H1 (cell line): ENCODE measurements at regions not wholly inside any gene's neighbourhood (a gene's known extent, or its start where the extent isn't known, plus 50 kb on each side); places are given as distances from the start of the nearest gene placed in this dataset.

Experiments
- EZH2 ChIP-seq: fragments of 200-600 bp; sonication (generic); IDR thresholded peaks from 2 replicates; pipeline ENCODE4 v1.7.1; 2012; ENCODE audit warnings: low read depth, mild to moderate bottlenecking, moderate library complexity, low read length, inconsistent platforms; ENCODE audit not compliant: severe bottlenecking
- NRF1 ChIP-seq: IDR thresholded peaks from 2 replicates; pipeline ENCODE4 v1.6.1; 2011; ENCODE audit warnings: mild to moderate bottlenecking, low read depth, low read length, improper control_type of control experiment
- PHF8 ChIP-seq: fragments of 200-600 bp; sonication (generic); conservative IDR thresholded peaks from 2 replicates; pipeline ENCODE4 v1.7.1; 2012; ENCODE audit warnings: low read depth, mild to moderate bottlenecking, inconsistent platforms, low read length, moderate library complexity

DNA sequence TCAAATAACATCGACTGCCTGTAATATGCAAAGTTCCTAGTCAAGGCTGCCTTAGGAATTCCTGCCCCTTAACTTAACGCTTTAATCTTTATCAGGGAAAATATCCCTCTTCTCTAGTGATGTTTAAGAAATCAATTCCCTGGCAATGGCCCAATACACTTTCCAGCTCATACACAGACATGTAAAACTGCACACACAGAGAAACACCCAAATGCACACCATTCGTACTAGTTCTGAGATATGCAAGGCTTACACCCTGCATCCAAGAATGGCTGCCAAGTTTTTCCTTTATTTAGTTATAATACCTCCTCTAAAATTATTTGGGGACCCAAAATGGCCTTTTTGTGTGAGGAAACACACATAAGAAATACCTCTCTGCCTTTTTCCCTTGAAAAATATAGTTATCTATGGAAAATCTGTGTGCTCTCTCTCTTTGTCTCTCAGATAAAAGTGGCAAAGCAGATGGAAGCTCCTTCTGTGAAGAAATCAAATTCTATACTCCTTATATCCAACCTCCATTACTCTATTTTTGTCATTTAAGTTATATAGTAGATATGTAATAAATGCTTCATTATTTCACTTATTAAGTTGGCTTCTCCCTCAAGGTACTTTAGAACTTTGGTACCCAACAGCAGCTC is 120.0 kb upstream of the MDM1 start (continued):
- TF ChIP-seq PHF8 (no peak), EZH2 (no peak), NRF1 (no peak)
- TF ChIP-seq, all 59 proteins: peak for 0
